Uterus (tissue), 2 donors: ENCODE measurements at regions not wholly inside any gene's neighbourhood (a gene's known extent, or its start where the extent isn't known, plus 50 kb on each side); places are given as distances from the start of the nearest gene placed in this dataset.

Source experiments
- POLR2A ChIP-seq, 2 donors: fragments of 450-650 bp; IDR thresholded peaks; one replicate each; pipeline ENCODE4 v1.6.1; 2016; ENCODE audit warnings: antibody characterized with exemption in 2 of 2, mild to moderate bottlenecking in 1 of 2, moderate library complexity in 1 of 2
- TF ChIP-seq, protein P1 (sequence below), 4 experiments: fragments of 200-600 bp in 2 of 4; fragments of 450-650 bp in 2 of 4; sonication (generic) in 2 of 4; IDR thresholded peaks; one replicate each; pipeline ENCODE4 v1.5.1; 2016 to 2019; ENCODE audit warnings: antibody characterized with exemption in 4 of 4, mild to moderate bottlenecking in 2 of 4, moderate library complexity in 1 of 4

DNA sequence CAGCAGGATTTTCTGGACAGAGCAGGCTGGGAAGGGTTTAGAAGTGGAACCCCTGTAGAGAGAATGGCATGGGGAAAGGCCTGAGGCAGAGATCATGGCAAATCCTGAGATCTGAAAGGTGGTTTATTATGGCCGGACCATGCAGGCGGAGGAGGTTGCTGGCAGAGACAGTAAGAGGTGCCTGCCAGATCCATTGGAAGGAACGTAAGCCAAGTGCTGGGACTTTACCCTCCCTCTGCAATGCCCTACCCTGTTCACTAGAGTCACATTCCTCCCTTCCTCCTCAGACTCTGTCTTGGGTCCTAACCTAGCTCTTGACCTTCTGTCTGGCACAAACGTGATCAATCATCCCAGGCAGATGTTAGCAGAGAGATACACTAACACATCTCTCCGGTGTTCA is 66.4 kb upstream of the SLC22A23 start:
- TF ChIP-seq, protein P1, sequence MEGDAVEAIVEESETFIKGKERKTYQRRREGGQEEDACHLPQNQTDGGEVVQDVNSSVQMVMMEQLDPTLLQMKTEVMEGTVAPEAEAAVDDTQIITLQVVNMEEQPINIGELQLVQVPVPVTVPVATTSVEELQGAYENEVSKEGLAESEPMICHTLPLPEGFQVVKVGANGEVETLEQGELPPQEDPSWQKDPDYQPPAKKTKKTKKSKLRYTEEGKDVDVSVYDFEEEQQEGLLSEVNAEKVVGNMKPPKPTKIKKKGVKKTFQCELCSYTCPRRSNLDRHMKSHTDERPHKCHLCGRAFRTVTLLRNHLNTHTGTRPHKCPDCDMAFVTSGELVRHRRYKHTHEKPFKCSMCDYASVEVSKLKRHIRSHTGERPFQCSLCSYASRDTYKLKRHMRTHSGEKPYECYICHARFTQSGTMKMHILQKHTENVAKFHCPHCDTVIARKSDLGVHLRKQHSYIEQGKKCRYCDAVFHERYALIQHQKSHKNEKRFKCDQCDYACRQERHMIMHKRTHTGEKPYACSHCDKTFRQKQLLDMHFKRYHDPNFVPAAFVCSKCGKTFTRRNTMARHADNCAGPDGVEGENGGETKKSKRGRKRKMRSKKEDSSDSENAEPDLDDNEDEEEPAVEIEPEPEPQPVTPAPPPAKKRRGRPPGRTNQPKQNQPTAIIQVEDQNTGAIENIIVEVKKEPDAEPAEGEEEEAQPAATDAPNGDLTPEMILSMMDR (IDR thresholded peaks at IDR 0.05), result no peak
- no peak for TF ChIP-seq POLR2A (IDR thresholded peaks at IDR 0.05)
